ENCODE measurements at regions not wholly inside any gene's neighbourhood (a gene's known extent, or its start where the extent isn't known, plus 50 kb on each side); places are given as distances from the start of the nearest gene placed in this dataset.
"Not testable (repeated sequence)": the region's sequence is repeated elsewhere in the genome, so short reads cannot be mapped to it uniquely, and the experiment has no call there.

- not testable (repeated sequence) for TF ChIP-seq CTCF (IDR thresholded peaks at IDR 0.05; ENCODE audit: low read length); EZH2 (IDR thresholded peaks at IDR 0.05; ENCODE audit: borderline replicate concordance, low read length)
These were observed 206.0 kb upstream of the NBPF12 start for GRCh38 chr1:146731981-146732680.
